GM23338 (cell line): ENCODE measurements at regions not wholly inside any gene's neighbourhood (a gene's known extent, or its start where the extent isn't known, plus 50 kb on each side); places are given as distances from the start of the nearest gene placed in this dataset.
A peak's percentile ranks its signal among the peaks of the same experiment; 100 is the strongest.

Experiments
- ATAC-seq: fragments of 200-7000 bp; cut with Tn5 transposase; 3 replicates; pipeline ENCODE4 v1.9.1; 2020
- DNase-seq: peaks from one replicate; pipeline ENCODE4 v3.0.0-alpha.2; 2015; ENCODE audit warnings: low spot score
- H2AFZ ChIP-seq: fragments of 200-600 bp; sonication (generic); 2 replicates; pipeline ENCODE4 v1.8.0; 2016; ENCODE audit warnings: antibody characterized with exemption, mild to moderate bottlenecking, moderate library complexity
- H3F3A ChIP-seq: fragments of 200-600 bp; sonication (generic); replicated peaks from 2 replicates; pipeline ENCODE4 v1.8.0; 2017; ENCODE audit warnings: antibody characterized with exemption, mixed run types, low read depth
- H3K27ac ChIP-seq: fragments of 200-600 bp; sonication (generic); 2 replicates; pipeline ENCODE4 v1.6.1; 2016; ENCODE audit warnings: low read depth
- H3K27me3 ChIP-seq: fragments of 200-600 bp; sonication (generic); 2 replicates; pipeline ENCODE4 v1.8.0; 2016; ENCODE audit warnings: mild to moderate bottlenecking, mixed run types, moderate library complexity; ENCODE audit not compliant: insufficient read depth
- H3K36me3 ChIP-seq: fragments of 200-600 bp; sonication (generic); 2 replicates; pipeline ENCODE4 v1.8.0; 2016; ENCODE audit warnings: mild to moderate bottlenecking; ENCODE audit not compliant: insufficient read depth
- H3K4me1 ChIP-seq: fragments of 200-600 bp; sonication (generic); 2 replicates; pipeline ENCODE4 v1.8.0; 2016; ENCODE audit warnings: mild to moderate bottlenecking, moderate library complexity; ENCODE audit not compliant: insufficient read depth
- H3K4me2 ChIP-seq: fragments of 200-600 bp; sonication (generic); 2 replicates; pipeline ENCODE4 v1.7.1; 2017; ENCODE audit warnings: mixed run types
- H3K4me3 ChIP-seq: fragments of 200-600 bp; sonication (generic); 2 replicates; pipeline ENCODE4 v1.6.1; 2016; ENCODE audit warnings: mixed run types
- H3K79me2 ChIP-seq: fragments of 200-600 bp; sonication (generic); replicated peaks from 2 replicates; pipeline ENCODE4 v1.8.0; 2017; ENCODE audit warnings: mild to moderate bottlenecking; ENCODE audit not compliant: insufficient read depth
- H3K9me2 ChIP-seq: fragments of 200-600 bp; sonication (generic); 2 replicates; pipeline ENCODE4 v1.8.0; 2017; ENCODE audit not compliant: insufficient read depth
- H4K20me1 ChIP-seq: fragments of 200-600 bp; sonication (generic); replicated peaks from 2 replicates; pipeline ENCODE4 v1.8.0; 2017; ENCODE audit warnings: mild to moderate bottlenecking; ENCODE audit not compliant: insufficient read depth
- H3K27ac Mint-ChIP-seq: 2 replicates; pipeline ENCODE4 v1.8.0; 2020; ENCODE audit warnings: inconsistent platforms, mild to moderate bottlenecking, moderate library complexity, mixed read lengths
- H3K27me3 Mint-ChIP-seq: 3 replicates; pipeline ENCODE4 v1.8.0; 2022; ENCODE audit warnings: low read depth, mild to moderate bottlenecking, moderate library complexity, mixed read lengths, inconsistent platforms; ENCODE audit not compliant: insufficient read depth, poor library complexity
- H3K36me3 Mint-ChIP-seq: 3 replicates; pipeline ENCODE4 v1.8.0; 2021; ENCODE audit warnings: low read depth, mild to moderate bottlenecking, inconsistent platforms, moderate library complexity, mixed read lengths
- H3K4me1 Mint-ChIP-seq: 3 replicates; pipeline ENCODE4 v1.8.0; 2020; ENCODE audit warnings: mild to moderate bottlenecking, inconsistent platforms, mixed read lengths
- H3K4me3 Mint-ChIP-seq: 3 replicates; pipeline ENCODE4 v1.8.0; 2021; ENCODE audit warnings: moderate library complexity, mild to moderate bottlenecking, inconsistent platforms, mixed read lengths
- H3K9me3 Mint-ChIP-seq: 3 replicates; pipeline ENCODE4 v1.8.0; 2020; ENCODE audit warnings: moderate library complexity, mild to moderate bottlenecking, inconsistent platforms, mixed read lengths
- EZH2phosphoT487 ChIP-seq: fragments of 200-600 bp; sonication (generic); IDR thresholded peaks from one replicate; pipeline ENCODE4 v1.8.1; 2018; ENCODE audit warnings: antibody characterized with exemption; ENCODE audit not compliant: unreplicated experiment
- JUNB ChIP-seq: IDR thresholded peaks from one replicate; pipeline ENCODE4 v1.6.1; 2016; ENCODE audit warnings: antibody characterized with exemption; ENCODE audit not compliant: unreplicated experiment
- POLR2AphosphoS5 ChIP-seq: IDR thresholded peaks from 2 replicates; pipeline ENCODE4 v1.6.1; 2016; ENCODE audit warnings: antibody characterized with exemption, low read depth
- STAT1 ChIP-seq: IDR thresholded peaks from one replicate; pipeline ENCODE4 v1.6.1; 2016; ENCODE audit warnings: antibody characterized with exemption; ENCODE audit not compliant: unreplicated experiment
- ZNF114 ChIP-seq: fragments of 250-450 bp; sonication (Bioruptor Pico); IDR thresholded peaks from 2 replicates; pipeline ENCODE4 v1.5.0; 2020; ENCODE audit warnings: mild to moderate bottlenecking, moderate library complexity
- ZNF331 ChIP-seq: fragments of 250-450 bp; sonication (Bioruptor Pico); IDR thresholded peaks from 2 replicates; pipeline ENCODE4 v1.5.0; 2020; ENCODE audit warnings: low read depth, mild to moderate bottlenecking, moderate library complexity
- TF ChIP-seq, protein P1 (sequence below), 2 experiments: fragments of 200-600 bp in 1 of 2; sonication (generic) in 1 of 2; conservative IDR thresholded peaks; 2 replicates each; pipeline versions ENCODE4 v1.5.1 to v1.6.1; 2016 to 2017; ENCODE audit warnings: antibody characterized with exemption in 2 of 2, low read depth in 2 of 2, mild to moderate bottlenecking in 2 of 2, moderate library complexity in 1 of 2
- TF ChIP-seq, protein P2 (sequence below): IDR thresholded peaks from 2 replicates; pipeline ENCODE4 v1.6.1; 2016; ENCODE audit warnings: antibody characterized with exemption

DNA sequence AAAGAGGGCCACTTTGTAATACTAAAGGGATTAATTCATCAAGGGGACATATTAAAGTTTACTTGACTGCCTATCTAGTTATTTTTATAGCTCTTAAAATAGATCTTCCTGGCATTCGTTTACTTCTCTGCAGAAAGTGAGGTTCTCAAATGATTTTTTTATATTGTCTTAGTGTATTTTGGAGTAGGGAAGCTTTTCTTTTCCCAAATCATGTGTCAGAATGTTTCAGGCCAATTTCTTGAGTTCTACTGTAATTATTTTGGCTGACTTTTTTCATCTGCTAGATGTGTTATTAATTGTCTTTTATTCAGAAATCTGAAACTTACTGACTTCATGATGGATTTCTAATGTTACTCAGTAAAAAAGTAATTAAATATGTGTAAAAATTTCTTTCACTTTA lies 60.2 kb upstream of the FBXL7 start (continued):
- TF ChIP-seq, protein P1, sequence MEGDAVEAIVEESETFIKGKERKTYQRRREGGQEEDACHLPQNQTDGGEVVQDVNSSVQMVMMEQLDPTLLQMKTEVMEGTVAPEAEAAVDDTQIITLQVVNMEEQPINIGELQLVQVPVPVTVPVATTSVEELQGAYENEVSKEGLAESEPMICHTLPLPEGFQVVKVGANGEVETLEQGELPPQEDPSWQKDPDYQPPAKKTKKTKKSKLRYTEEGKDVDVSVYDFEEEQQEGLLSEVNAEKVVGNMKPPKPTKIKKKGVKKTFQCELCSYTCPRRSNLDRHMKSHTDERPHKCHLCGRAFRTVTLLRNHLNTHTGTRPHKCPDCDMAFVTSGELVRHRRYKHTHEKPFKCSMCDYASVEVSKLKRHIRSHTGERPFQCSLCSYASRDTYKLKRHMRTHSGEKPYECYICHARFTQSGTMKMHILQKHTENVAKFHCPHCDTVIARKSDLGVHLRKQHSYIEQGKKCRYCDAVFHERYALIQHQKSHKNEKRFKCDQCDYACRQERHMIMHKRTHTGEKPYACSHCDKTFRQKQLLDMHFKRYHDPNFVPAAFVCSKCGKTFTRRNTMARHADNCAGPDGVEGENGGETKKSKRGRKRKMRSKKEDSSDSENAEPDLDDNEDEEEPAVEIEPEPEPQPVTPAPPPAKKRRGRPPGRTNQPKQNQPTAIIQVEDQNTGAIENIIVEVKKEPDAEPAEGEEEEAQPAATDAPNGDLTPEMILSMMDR (conservative IDR thresholded peaks at IDR 0.05; ENCODE audit: low read depth in 2 of 2) = no peak
- TF ChIP-seq JUNB = no peak
- no peak for TF ChIP-seq ZNF331 (CRISPR knock-in tag)
- no peak for TF ChIP-seq ZNF114
- TF ChIP-seq STAT1 = no peak
- no peak for TF ChIP-seq EZH2phosphoT487
- no peak for TF ChIP-seq POLR2AphosphoS5

DNA sequence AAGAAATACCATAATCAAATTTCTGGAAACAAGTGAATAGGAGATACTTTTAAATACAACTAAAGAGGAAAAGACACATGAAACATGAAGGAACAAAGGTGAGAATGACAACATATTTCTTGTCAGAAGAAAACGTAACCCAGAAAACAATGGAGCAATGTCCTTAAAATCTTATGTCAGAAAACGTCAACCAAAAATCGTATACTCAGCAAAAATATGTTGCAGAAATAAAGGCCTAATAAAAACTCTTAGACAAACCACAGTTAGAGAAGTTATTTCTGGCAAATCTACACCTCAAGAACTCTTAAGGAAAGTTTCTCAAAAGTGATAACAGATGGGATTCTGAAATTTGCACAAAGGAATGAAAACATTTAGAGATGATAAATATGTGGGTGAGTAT lies 66.3 kb upstream of the FBXL7 start:
- no peaks in the 10 kb centered on the region for H3F3A ChIP-seq
- H3K9me3 Mint-ChIP-seq = no peaks in the 10 kb centered on the region
- H3K27ac ChIP-seq = no peak overlapping the region
- no peaks in the 10 kb centered on the region for H3K9me2 ChIP-seq
- H3K4me2 ChIP-seq = no peak overlapping the region
- no peaks in the 10 kb centered on the region for H3K4me1 Mint-ChIP-seq
- H3K79me2 ChIP-seq = no peaks in the 10 kb centered on the region
- no peak overlapping the region for H3K27ac Mint-ChIP-seq
- H3K36me3 Mint-ChIP-seq = no peaks in the 10 kb centered on the region
- ATAC-seq (no peak), DNase-seq (no peak)
- no peak overlapping the region for H3K4me3 Mint-ChIP-seq
- H3K27me3 ChIP-seq = no peaks in the 10 kb centered on the region
- no peak overlapping the region for H3K4me3 ChIP-seq
- no peak overlapping the region for H2AFZ ChIP-seq
- no peaks in the 10 kb centered on the region for H3K36me3 ChIP-seq
- no peaks in the 10 kb centered on the region for H3K27me3 Mint-ChIP-seq
- H4K20me1 ChIP-seq = no peaks in the 10 kb centered on the region
- no peak for TF ChIP-seq EZH2phosphoT487
- no peak for TF ChIP-seq POLR2AphosphoS5
- H3K4me1 ChIP-seq = no peaks in the 10 kb centered on the region

DNA sequence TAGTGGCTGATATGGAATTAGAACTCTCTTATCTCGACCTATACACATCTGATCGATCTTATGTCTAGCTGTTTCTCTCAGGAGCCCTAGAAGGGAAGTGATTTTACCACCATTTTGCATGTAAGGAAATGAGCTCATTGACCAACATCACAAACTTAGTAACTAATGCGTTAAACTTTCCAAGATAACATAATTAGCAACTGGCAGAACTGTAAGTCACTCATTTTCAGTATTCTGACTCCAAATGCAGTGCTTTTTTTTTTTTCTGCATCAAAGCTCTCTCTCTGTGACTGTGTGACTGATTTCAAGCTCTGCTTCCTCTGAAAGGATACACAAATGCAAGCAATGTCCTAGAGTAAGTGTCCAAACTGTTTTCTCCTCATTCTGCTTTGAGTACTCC lies 68.1 kb upstream of the FBXL7 start:
- H4K20me1 ChIP-seq = no peaks in the 10 kb centered on the region
- no peaks in the 10 kb centered on the region for H3F3A ChIP-seq
- no peak for ATAC-seq

More for the DNA sequence above, 68.1 kb upstream of the FBXL7 start:
- Mint-ChIP-seq H3K4me3 (no peak overlapping the region), H3K4me1 (no peaks in the 10 kb centered on the region; the same call in 2 of the 3 replicates), H3K9me3 (no peaks in the 10 kb centered on the region), H3K27me3 (no peaks in the 10 kb centered on the region), H3K27ac (no peak overlapping the region), H3K36me3 (no peaks in the 10 kb centered on the region)
- Histone ChIP-seq H3K4me3 (no peak overlapping the region), H3K36me3 (no peaks in the 10 kb centered on the region), H3K9me2 (no peaks in the 10 kb centered on the region), H3K79me2 (no peaks in the 10 kb centered on the region), H3K4me2 (no peak overlapping the region), H3K27me3 (no peaks in the 10 kb centered on the region), H3K27ac (no peak overlapping the region), H2AFZ (peak overlapping the region; percentile 44; the same call in 1 of the 2 replicates), H3K4me1 (no peaks in the 10 kb centered on the region; the same call in 1 of the 2 replicates)
- TF ChIP-seq, protein P2, sequence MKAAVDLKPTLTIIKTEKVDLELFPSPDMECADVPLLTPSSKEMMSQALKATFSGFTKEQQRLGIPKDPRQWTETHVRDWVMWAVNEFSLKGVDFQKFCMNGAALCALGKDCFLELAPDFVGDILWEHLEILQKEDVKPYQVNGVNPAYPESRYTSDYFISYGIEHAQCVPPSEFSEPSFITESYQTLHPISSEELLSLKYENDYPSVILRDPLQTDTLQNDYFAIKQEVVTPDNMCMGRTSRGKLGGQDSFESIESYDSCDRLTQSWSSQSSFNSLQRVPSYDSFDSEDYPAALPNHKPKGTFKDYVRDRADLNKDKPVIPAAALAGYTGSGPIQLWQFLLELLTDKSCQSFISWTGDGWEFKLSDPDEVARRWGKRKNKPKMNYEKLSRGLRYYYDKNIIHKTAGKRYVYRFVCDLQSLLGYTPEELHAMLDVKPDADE = no peak
- no peak for DNase-seq
